ENCODE measurements at regions not wholly inside any gene's neighbourhood (a gene's known extent, or its start where the extent isn't known, plus 50 kb on each side); places are given as distances from the start of the nearest gene placed in this dataset.

GRCh38 chr5:124909734-124910133 is 163.3 kb upstream of the ZNF608 start:
- DNase-seq (ENCODE audit: low read depth, low spot score): no peak
- Histone ChIP-seq H3K27me3 (ENCODE audit: control insufficient read depth in 2 of 2, insufficient read depth in 2 of 2, low read length in 2 of 2) (no peaks in the 10 kb centered on the region), H3K79me2 (ENCODE audit: control insufficient read depth, insufficient read depth, low read length) (no peaks in the 10 kb centered on the region), H3K9me1 (replicated peaks; ENCODE audit: control insufficient read depth, extremely low read depth, insufficient read depth, low read length) (no peaks in the 10 kb centered on the region), H4K20me1 (replicated peaks; ENCODE audit: control insufficient read depth, extremely low read depth, insufficient read depth, low read length) (no peaks in the 10 kb centered on the region), H3K36me3 (ENCODE audit: control insufficient read depth in 2 of 2, extremely low read depth in 1 of 2, insufficient read depth in 2 of 2, low read length in 2 of 2) (no peaks in the 10 kb centered on the region), H3K9me3 (replicated peaks; ENCODE audit: control insufficient read depth, insufficient read depth, low read length) (no peaks in the 10 kb centered on the region), H3K4me2 (ENCODE audit: insufficient read depth, low read length) (no peak overlapping the region), H3K4me1 (ENCODE audit: control insufficient read depth, extremely low read depth, insufficient read depth, low read length) (peaks cover 23% of the 10 kb centered on the region), H3K4me3 (replicated peaks in 1 of 3; ENCODE audit: insufficient read depth in 1 of 3, low read depth in 1 of 3, low read length in 3 of 3) (no peak overlapping the region), H3K9ac (replicated peaks; ENCODE audit: extremely low read depth, insufficient read depth, low read length) (no peak overlapping the region), H2AFZ (ENCODE audit: low read depth, low read length) (no peak overlapping the region), H3K27ac (ENCODE audit: insufficient read depth, low read depth, low read length) (no peak overlapping the region)
- intact Hi-C loops (cut with micrococcal nuclease) (loop anchor here (2.0 to 10.0 kb wide), 8 partner anchors 183 to 972 kb away; no protein-coding TSS in a partner anchor), dilution Hi-C loops (cut with MboI; ENCODE audit: extremely low pct_ligation_motif_present, low sequenced_read_pairs) (no loop called here)
- no peak for TF ChIP-seq JUN (IDR thresholded peaks at IDR 0.05; ENCODE audit: borderline replicate concordance, insufficient read depth, insufficient read length, low read depth)
- TF ChIP-seq EZH2 (IDR thresholded peaks at IDR 0.05; ENCODE audit: borderline replicate concordance, low read depth, low read length, severe bottlenecking): no peak
- FAIRE-seq: no peak
- CTCF ChIA-PET: interaction anchor here (1.3 to 1.7 kb wide), 3 partner anchors 38 to 161 kb away, joined by 3 to 4 read pairs (median 4); no protein-coding TSS in a partner anchor
- POLR2A ChIA-PET: no interaction called here
- no TSS peak for BruUV-seq (replicated peaks)

GRCh38 chr5:124910354-124911016 is 164.0 kb upstream of the ZNF608 start:
- Histone ChIP-seq H3K9me3 (replicated peaks; ENCODE audit: control insufficient read depth, insufficient read depth, low read length) (no peaks in the 10 kb centered on the region), H3K27ac (ENCODE audit: insufficient read depth, low read depth, low read length) (no peak overlapping the region), H4K20me1 (replicated peaks; ENCODE audit: control insufficient read depth, extremely low read depth, insufficient read depth, low read length) (no peaks in the 10 kb centered on the region), H3K4me1 (ENCODE audit: control insufficient read depth, extremely low read depth, insufficient read depth, low read length) (peaks cover 23% of the 10 kb centered on the region), H3K79me2 (ENCODE audit: control insufficient read depth, insufficient read depth, low read length) (no peaks in the 10 kb centered on the region), H3K27me3 (ENCODE audit: control insufficient read depth in 2 of 2, insufficient read depth in 2 of 2, low read length in 2 of 2) (no peaks in the 10 kb centered on the region), H3K4me3 (replicated peaks in 1 of 3; ENCODE audit: insufficient read depth in 1 of 3, low read depth in 1 of 3, low read length in 3 of 3) (no peak overlapping the region), H3K9ac (replicated peaks; ENCODE audit: extremely low read depth, insufficient read depth, low read length) (no peak overlapping the region), H3K4me2 (ENCODE audit: insufficient read depth, low read length) (no peak overlapping the region), H3K9me1 (replicated peaks; ENCODE audit: control insufficient read depth, extremely low read depth, insufficient read depth, low read length) (no peaks in the 10 kb centered on the region), H2AFZ (ENCODE audit: low read depth, low read length) (no peak overlapping the region), H3K36me3 (ENCODE audit: control insufficient read depth in 2 of 2, extremely low read depth in 1 of 2, insufficient read depth in 2 of 2, low read length in 2 of 2) (no peaks in the 10 kb centered on the region)
- ChIA-PET CTCF (no interaction called here), POLR2A (no interaction called here)
- TF ChIP-seq POLR2AphosphoS5 (IDR thresholded peaks at IDR 0.05; ENCODE audit: insufficient read depth, low read depth, low read length) (no peak), GATA2 (IDR thresholded peaks at IDR 0.05; ENCODE audit: insufficient read depth, insufficient read length, low read depth, low read length) (no peak), CTCF (IDR thresholded peaks at IDR 0.05; ENCODE audit: extremely low read depth in 1 of 2, insufficient read depth in 1 of 2, low read depth in 1 of 2, low read length in 2 of 2) (no peak), EZH2 (IDR thresholded peaks at IDR 0.05; ENCODE audit: borderline replicate concordance, low read depth, low read length, severe bottlenecking) (no peak), MAX (IDR thresholded peaks at IDR 0.05; ENCODE audit: insufficient read depth, insufficient read length) (no peak), FOS (IDR thresholded peaks at IDR 0.05; ENCODE audit: borderline replicate concordance, insufficient read depth, low read length) (no peak), MYC (IDR thresholded peaks at IDR 0.05; ENCODE audit: low read depth, low read length) (no peak), POLR2A (IDR thresholded peaks at IDR 0.05; ENCODE audit: low read depth, low read length) (no peak), JUN (IDR thresholded peaks at IDR 0.05; ENCODE audit: borderline replicate concordance, insufficient read depth, insufficient read length, low read depth) (no peak)
- intact Hi-C loops (cut with micrococcal nuclease) (no loop called here), dilution Hi-C loops (cut with MboI; ENCODE audit: extremely low pct_ligation_motif_present, low sequenced_read_pairs) (no loop called here)
- DNase-seq (ENCODE audit: low read depth, low spot score) (no peak), FAIRE-seq (no peak)
- BruUV-seq (replicated peaks): no TSS peak

All from endothelial cell of umbilical vein (primary cell).